Mucosa of rectum (tissue), 2 donors: ENCODE measurements at regions not wholly inside any gene's neighbourhood (a gene's known extent, or its start where the extent isn't known, plus 50 kb on each side); places are given as distances from the start of the nearest gene placed in this dataset.

Experiments used
- H3K27ac ChIP-seq, 2 donors: one replicate each; pipeline ENCODE4 v1.7.0; 2013; ENCODE audit warnings: inconsistent platforms in 2 of 2, low read depth in 2 of 2, low read length in 2 of 2
- H3K27me3 ChIP-seq, 2 donors: one replicate each; pipeline ENCODE4 v1.7.0; 2013; ENCODE audit warnings: low read length in 2 of 2; ENCODE audit not compliant: control insufficient read depth in 2 of 2, insufficient read depth in 2 of 2
- H3K36me3 ChIP-seq, 2 donors: one replicate each; pipeline ENCODE4 v1.7.0; 2013; ENCODE audit warnings: low read length in 2 of 2; ENCODE audit not compliant: control insufficient read depth in 2 of 2, insufficient read depth in 2 of 2
- H3K4me1 ChIP-seq, 2 donors: one replicate each; pipeline ENCODE4 v1.7.0; 2013; ENCODE audit warnings: low read length in 2 of 2, mild to moderate bottlenecking in 1 of 2; ENCODE audit not compliant: control insufficient read depth in 2 of 2, insufficient read depth in 2 of 2
- H3K4me3 ChIP-seq, 2 donors: one replicate each; pipeline ENCODE4 v1.7.0; 2013; ENCODE audit warnings: low read length in 2 of 2
- H3K9ac ChIP-seq, 2 donors: one replicate each; pipeline ENCODE4 v1.7.0; 2013; ENCODE audit warnings: low read length in 2 of 2, low read depth in 1 of 2, mild to moderate bottlenecking in 1 of 2
- H3K9me3 ChIP-seq, 2 donors: one replicate each; pipeline ENCODE4 v1.7.0; 2013; ENCODE audit warnings: low read length in 2 of 2; ENCODE audit not compliant: control insufficient read depth in 2 of 2
- donor health status: healthy.
- donor health status: Normal muscosa, but diverticular disease.

DNA sequence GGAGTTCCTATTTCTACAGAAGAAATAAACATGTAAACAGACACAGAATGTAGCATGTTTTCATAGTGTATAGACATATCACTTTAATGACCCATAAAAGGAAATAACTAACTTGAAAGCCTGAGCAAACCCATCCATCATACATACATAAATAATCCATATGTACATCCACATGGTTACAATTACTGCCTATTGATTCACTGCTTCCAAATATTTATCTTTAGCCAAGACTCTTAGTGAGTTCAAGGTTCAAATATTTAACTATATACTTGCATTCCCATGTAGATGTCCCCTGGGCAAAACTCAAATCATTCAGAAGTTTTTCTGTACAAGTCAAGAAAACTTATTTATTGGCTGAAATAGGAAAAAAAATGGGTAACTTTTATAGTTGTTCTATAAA is 95.4 kb downstream of the CCER1 start:
- no peaks in the 10 kb centered on the region for H3K27me3 ChIP-seq
- no peak overlapping the region for H3K27ac ChIP-seq
- no peaks in the 10 kb centered on the region for H3K9me3 ChIP-seq
- no peak overlapping the region for H3K4me3 ChIP-seq
- H3K9ac ChIP-seq = no peak overlapping the region
- no peaks in the 10 kb centered on the region for H3K4me1 ChIP-seq
- H3K36me3 ChIP-seq = no peaks in the 10 kb centered on the region

GRCh38 chr12:90858252-90858651 is 96.7 kb downstream of the CCER1 start:
- Histone ChIP-seq H3K27ac (no peak overlapping the region), H3K4me3 (no peak overlapping the region), H3K4me1 (no peaks in the 10 kb centered on the region), H3K9me3 (no peaks in the 10 kb centered on the region), H3K27me3 (no peaks in the 10 kb centered on the region), H3K36me3 (no peaks in the 10 kb centered on the region), H3K9ac (no peak overlapping the region)

DNA sequence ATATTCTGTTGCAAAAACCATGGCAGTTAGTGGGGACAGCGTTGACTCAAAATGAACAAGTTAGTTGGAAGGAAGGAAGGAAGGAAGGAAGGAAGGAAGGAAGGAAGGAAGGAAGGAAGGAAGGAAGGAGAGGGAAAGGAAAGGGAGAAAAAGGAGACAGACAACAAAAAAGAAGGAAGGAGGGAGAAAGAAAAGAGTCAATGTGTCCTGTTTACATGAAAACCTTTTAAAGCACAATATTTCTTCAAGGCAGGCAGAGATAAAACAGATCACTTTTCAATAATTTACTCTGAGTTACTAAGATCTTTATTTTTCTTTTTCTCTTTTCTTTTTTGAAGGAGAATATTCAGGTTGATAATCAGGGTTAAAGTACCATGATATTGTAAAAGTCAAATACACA is 99.4 kb downstream of the CCER1 start:
- Histone ChIP-seq H3K36me3 (no peaks in the 10 kb centered on the region), H3K27me3 (no peaks in the 10 kb centered on the region), H3K9ac (no peak overlapping the region), H3K4me1 (no peaks in the 10 kb centered on the region), H3K9me3 (no peaks in the 10 kb centered on the region), H3K4me3 (no peak overlapping the region), H3K27ac (no peak overlapping the region)

GRCh38 chr12:90854136-90854689 is 100.8 kb downstream of the CCER1 start:
- no peaks in the 10 kb centered on the region for H3K27me3 ChIP-seq
- no peaks in the 10 kb centered on the region for H3K36me3 ChIP-seq
- no peak overlapping the region for H3K4me3 ChIP-seq
- H3K9me3 ChIP-seq = no peaks in the 10 kb centered on the region
- no peaks in the 10 kb centered on the region for H3K4me1 ChIP-seq
- H3K27ac ChIP-seq = no peak overlapping the region
- H3K9ac ChIP-seq = no peak overlapping the region

DNA sequence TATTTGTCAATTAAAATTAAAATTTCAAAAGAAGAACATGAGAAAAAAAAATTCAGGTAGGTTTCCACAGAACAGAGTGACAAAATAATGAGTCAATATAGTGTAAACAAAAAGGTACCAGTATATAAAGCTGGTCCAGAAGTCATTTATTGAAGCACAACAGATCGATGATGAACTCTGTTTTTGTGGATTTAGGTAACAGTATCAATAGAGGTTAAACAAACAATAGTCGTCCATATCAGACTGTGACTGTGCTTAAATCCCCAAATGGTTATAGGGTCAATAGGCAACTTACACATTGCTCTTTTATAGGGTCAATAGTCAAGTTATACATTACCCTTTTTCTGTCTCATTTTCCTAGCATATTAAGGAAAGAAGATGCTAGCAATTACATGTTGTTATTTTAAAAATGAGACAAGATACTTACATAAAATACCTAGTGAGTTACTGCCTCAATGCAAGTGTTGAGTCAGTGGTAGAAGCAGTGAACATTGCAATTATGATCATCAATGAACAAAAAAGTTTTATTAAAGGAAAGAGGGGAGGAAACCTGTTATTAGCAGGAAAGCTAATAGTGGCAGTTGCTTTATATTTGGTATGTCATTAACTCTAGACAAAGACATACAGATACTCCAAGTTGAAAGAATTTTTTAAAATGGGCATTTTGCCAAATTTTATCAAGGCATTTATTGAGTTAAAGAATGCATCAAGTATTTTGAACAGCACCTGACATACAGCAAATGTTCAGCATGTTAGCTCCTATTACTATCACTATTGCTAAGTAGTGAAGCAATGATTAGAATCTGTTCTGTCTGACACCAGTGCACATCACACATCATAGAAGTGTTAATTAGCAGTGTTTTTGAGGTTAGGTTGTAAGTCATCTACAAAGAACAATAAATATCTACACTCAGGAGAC is 102.9 kb downstream of the CCER1 start:
- Histone ChIP-seq H3K4me3 (no peak overlapping the region), H3K4me1 (no peaks in the 10 kb centered on the region), H3K27ac (no peak overlapping the region), H3K36me3 (no peaks in the 10 kb centered on the region), H3K9me3 (no peaks in the 10 kb centered on the region), H3K9ac (no peak overlapping the region), H3K27me3 (no peaks in the 10 kb centered on the region)

DNA sequence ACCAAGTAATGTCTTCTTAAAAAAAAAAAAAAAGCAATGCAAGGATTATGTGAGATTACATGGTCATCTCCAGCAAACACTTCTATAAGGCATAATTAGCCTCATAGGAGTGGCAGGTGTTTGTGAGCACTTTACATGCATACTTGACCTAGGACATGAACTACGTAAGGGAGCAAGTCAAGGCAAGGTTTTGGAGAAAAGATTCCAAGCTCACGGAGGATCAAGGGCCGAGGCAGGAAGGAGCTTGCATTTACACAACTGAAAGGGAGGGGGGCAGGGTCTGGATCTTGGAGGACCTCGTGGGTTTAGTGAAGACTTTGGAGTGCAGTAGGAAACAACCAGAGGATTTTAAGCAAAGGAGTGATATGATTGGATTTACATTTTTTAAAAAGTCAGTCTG is 112.5 kb downstream of the CCER1 start:
- H3K36me3 ChIP-seq = no peaks in the 10 kb centered on the region
- no peaks in the 10 kb centered on the region for H3K9me3 ChIP-seq
- no peak overlapping the region for H3K9ac ChIP-seq
- no peak overlapping the region for H3K4me3 ChIP-seq
- no peaks in the 10 kb centered on the region for H3K4me1 ChIP-seq
- no peak overlapping the region for H3K27ac ChIP-seq
- H3K27me3 ChIP-seq = no peaks in the 10 kb centered on the region

- Histone ChIP-seq H3K27ac (no peak overlapping the region), H3K9ac (no peak overlapping the region), H3K4me3 (no peak overlapping the region), H3K27me3 (no peaks in the 10 kb centered on the region), H3K36me3 (no peaks in the 10 kb centered on the region), H3K4me1 (no peaks in the 10 kb centered on the region), H3K9me3 (no peaks in the 10 kb centered on the region)
These were observed 113.6 kb downstream of the CCER1 start for GRCh38 chr12:90841336-90841735.

DNA sequence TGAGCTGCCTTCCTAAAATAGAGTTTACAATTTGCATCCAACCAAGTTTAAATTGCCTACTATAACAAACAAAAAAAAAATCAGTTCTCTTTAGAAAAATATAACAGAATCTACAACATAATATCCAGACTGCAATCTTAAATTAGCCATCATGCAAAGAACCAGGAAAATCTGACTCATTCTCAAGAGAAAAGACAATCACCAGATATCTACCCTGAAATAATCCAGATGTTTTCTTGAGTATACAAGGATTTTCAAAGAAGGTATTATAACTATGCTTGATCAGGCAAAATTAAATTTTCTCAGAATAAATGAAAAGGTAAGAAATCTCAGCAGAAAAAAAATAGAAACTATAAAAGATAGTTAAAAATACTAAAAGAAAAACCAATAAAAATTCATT is 115.6 kb downstream of the CCER1 start:
- H3K9me3 ChIP-seq = no peaks in the 10 kb centered on the region
- H3K4me3 ChIP-seq = no peak overlapping the region
- H3K36me3 ChIP-seq = no peaks in the 10 kb centered on the region
- H3K4me1 ChIP-seq = no peaks in the 10 kb centered on the region
- H3K27ac ChIP-seq = no peak overlapping the region
- H3K27me3 ChIP-seq = no peaks in the 10 kb centered on the region
- no peak overlapping the region for H3K9ac ChIP-seq

DNA sequence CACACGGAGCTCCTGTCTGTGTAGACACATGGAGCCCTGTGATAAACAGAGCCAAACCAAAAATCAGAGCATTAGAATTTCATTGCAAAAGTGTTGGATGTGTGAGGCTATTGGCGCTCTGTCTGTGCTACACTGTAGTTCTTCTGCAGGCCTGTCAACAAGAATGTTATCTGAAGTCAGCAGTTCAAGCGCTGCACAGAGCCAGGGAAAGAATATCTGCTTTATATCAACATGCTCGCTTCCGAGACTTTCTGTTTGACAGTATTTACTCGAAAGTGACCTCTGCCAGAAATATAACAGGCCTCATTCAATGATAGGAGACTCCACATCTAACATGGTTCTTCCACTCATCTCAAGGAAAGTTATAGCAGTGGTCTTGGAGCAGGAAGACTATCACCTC is 118.3 kb downstream of the CCER1 start:
- H3K36me3 ChIP-seq = no peaks in the 10 kb centered on the region
- no peak overlapping the region for H3K9ac ChIP-seq
- peaks cover 0 to 2% of the 10 kb centered on the region in 2 donors for H3K4me1 ChIP-seq
- no peaks in the 10 kb centered on the region for H3K9me3 ChIP-seq
- H3K4me3 ChIP-seq = no peak overlapping the region
- no peak overlapping the region for H3K27ac ChIP-seq
- H3K27me3 ChIP-seq = no peaks in the 10 kb centered on the region

GRCh38 chr12:90833228-90833627 is 121.7 kb downstream of the CCER1 start:
- Histone ChIP-seq H3K9me3 (no peaks in the 10 kb centered on the region), H3K27me3 (no peaks in the 10 kb centered on the region), H3K27ac (no peak overlapping the region), H3K9ac (no peak overlapping the region), H3K36me3 (no peaks in the 10 kb centered on the region), H3K4me1 (peaks cover 0 to 5% of the 10 kb centered on the region in 2 donors), H3K4me3 (no peak overlapping the region)
